ENCODE measurements at regions not wholly inside any gene's neighbourhood (a gene's known extent, or its start where the extent isn't known, plus 50 kb on each side); places are given as distances from the start of the nearest gene placed in this dataset.

DNA sequence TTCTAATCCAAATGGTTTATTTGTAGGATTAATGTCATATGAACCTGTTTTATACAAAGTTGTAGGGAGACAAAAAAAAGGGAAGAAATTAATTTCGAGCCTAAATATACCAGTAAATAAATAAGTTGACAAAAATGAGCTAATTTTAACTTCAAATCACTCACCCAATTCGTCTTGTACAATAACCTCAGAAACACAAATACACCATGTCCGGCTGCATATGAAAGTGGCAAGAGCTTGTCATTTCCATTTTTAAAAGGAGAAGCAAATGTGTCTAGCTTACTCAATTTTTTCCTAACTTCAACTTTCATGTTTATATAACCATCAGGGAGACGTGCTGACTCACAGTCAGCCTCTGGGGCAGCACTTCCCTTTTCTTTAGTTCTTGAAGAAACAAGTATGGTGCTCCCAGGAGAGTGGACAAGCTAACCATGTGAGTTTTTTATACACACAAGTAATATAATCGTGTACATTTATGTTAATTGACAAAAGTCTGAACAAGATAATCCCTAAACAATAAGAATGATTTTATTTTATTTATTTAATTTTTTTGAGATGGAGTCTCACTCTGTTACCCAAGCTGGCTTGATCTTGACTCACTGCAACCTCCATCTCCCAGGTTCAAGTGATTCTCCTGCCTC lies 55.5 kb upstream of the SGK1 start:
- TF ChIP-seq TBL1XR1 (IDR thresholded peaks at IDR 0.05; ENCODE audit: low read length in 2 of 2) (no peak), SRSF9 (IDR thresholded peaks at IDR 0.05; ENCODE audit: borderline replicate concordance, low read depth, low read length) (no peak), ZNF134 (CRISPR knock-in tag; conservative IDR thresholded peaks at IDR 0.05) (no peak), MED1 (CRISPR knock-in tag; IDR thresholded peaks at IDR 0.05; ENCODE audit: borderline replicate concordance) (no peak), SMARCC2 (IDR thresholded peaks at IDR 0.05; ENCODE audit: low read depth) (peak; percentile 74)
- TF ChIP-seq, protein P1, sequence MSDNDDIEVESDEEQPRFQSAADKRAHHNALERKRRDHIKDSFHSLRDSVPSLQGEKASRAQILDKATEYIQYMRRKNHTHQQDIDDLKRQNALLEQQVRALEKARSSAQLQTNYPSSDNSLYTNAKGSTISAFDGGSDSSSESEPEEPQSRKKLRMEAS (CRISPR knock-in tag; IDR thresholded peaks at IDR 0.05): no peak
- TF ChIP-seq, protein P2, sequence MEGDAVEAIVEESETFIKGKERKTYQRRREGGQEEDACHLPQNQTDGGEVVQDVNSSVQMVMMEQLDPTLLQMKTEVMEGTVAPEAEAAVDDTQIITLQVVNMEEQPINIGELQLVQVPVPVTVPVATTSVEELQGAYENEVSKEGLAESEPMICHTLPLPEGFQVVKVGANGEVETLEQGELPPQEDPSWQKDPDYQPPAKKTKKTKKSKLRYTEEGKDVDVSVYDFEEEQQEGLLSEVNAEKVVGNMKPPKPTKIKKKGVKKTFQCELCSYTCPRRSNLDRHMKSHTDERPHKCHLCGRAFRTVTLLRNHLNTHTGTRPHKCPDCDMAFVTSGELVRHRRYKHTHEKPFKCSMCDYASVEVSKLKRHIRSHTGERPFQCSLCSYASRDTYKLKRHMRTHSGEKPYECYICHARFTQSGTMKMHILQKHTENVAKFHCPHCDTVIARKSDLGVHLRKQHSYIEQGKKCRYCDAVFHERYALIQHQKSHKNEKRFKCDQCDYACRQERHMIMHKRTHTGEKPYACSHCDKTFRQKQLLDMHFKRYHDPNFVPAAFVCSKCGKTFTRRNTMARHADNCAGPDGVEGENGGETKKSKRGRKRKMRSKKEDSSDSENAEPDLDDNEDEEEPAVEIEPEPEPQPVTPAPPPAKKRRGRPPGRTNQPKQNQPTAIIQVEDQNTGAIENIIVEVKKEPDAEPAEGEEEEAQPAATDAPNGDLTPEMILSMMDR (IDR thresholded peaks at IDR 0.05 in 2 of 3, conservative IDR thresholded peaks at IDR 0.05 in 1 of 3; ENCODE audit: insufficient read depth in 2 of 3, low read depth in 1 of 3, low read length in 3 of 3): no peak
